ENCODE measurements at regions not wholly inside any gene's neighbourhood (a gene's known extent, or its start where the extent isn't known, plus 50 kb on each side); places are given as distances from the start of the nearest gene placed in this dataset.

- Histone ChIP-seq H2AFZ (ENCODE audit: low read length) (no peak overlapping the region), H3K27ac (ENCODE audit: low read depth, low read length) (no peak overlapping the region), H3K79me2 (ENCODE audit: insufficient read depth, low read length) (no peaks in the 10 kb centered on the region), H3K4me2 (ENCODE audit: insufficient read depth, low read length) (no peak overlapping the region), H4K20me1 (ENCODE audit: insufficient read depth, low read length) (no peaks in the 10 kb centered on the region), H3K36me3 (ENCODE audit: insufficient read depth, low read length) (no peaks in the 10 kb centered on the region), H3K27me3 (ENCODE audit: insufficient read depth, low read length) (no peaks in the 10 kb centered on the region), H3K9me3 (ENCODE audit: low read depth, low read length) (no peaks in the 10 kb centered on the region), H3K4me3 (ENCODE audit: insufficient read depth, low read length) (no peak overlapping the region), H3K4me1 (ENCODE audit: insufficient read depth, low read length) (no peaks in the 10 kb centered on the region)
- TF ChIP-seq, protein P1, sequence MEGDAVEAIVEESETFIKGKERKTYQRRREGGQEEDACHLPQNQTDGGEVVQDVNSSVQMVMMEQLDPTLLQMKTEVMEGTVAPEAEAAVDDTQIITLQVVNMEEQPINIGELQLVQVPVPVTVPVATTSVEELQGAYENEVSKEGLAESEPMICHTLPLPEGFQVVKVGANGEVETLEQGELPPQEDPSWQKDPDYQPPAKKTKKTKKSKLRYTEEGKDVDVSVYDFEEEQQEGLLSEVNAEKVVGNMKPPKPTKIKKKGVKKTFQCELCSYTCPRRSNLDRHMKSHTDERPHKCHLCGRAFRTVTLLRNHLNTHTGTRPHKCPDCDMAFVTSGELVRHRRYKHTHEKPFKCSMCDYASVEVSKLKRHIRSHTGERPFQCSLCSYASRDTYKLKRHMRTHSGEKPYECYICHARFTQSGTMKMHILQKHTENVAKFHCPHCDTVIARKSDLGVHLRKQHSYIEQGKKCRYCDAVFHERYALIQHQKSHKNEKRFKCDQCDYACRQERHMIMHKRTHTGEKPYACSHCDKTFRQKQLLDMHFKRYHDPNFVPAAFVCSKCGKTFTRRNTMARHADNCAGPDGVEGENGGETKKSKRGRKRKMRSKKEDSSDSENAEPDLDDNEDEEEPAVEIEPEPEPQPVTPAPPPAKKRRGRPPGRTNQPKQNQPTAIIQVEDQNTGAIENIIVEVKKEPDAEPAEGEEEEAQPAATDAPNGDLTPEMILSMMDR (IDR thresholded peaks at IDR 0.05; ENCODE audit: extremely low read depth, low read depth, low read length), result no peak
- DNase-seq (ENCODE audit: insufficient read length, low spot score, missing footprints), result no peak
Observed at GRCh38 chr4:141290771-141291170, 70.1 kb downstream of the ZNF330 start.

DNA sequence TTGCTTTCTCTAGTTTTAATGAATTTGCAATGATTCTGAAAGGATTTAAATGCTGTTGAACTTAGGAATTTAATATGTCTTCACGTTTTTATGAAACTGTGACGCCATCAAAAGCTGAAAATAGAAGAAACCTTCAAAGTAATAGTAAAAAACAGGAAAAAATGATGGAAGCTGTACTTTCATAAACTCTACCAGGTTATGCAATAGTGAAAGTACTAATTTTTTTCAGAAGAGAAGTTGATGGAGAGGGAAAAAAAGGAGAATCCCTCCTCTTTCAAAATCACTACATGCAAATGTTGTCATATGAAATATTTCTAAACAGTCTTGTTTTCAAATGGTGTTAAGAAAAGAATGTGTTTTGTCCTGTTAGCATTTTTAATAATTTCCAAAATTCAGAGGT, 73.6 kb downstream of the ZNF330 start:
- DNase-seq (ENCODE audit: insufficient read length, low spot score, missing footprints), result no peak
- H3K27me3 ChIP-seq (ENCODE audit: insufficient read depth, low read length), result no peaks in the 10 kb centered on the region
- H3K4me2 ChIP-seq (ENCODE audit: insufficient read depth, low read length), result no peak overlapping the region
- TF ChIP-seq, protein P1 (IDR thresholded peaks at IDR 0.05; ENCODE audit: extremely low read depth, low read depth, low read length), result no peak
- H3K79me2 ChIP-seq (ENCODE audit: insufficient read depth, low read length), result no peaks in the 10 kb centered on the region
- no peaks in the 10 kb centered on the region for H3K36me3 ChIP-seq (ENCODE audit: insufficient read depth, low read length)
- no peaks in the 10 kb centered on the region for H3K9me3 ChIP-seq (ENCODE audit: low read depth, low read length)
- no peak overlapping the region for H2AFZ ChIP-seq (ENCODE audit: low read length)
- no peak overlapping the region for H3K27ac ChIP-seq (ENCODE audit: low read depth, low read length)
- H3K4me3 ChIP-seq (ENCODE audit: insufficient read depth, low read length), result no peak overlapping the region
- H3K4me1 ChIP-seq (ENCODE audit: insufficient read depth, low read length), result no peaks in the 10 kb centered on the region
- no peaks in the 10 kb centered on the region for H4K20me1 ChIP-seq (ENCODE audit: insufficient read depth, low read length)

GRCh38 chr4:141301216-141301615, 80.5 kb downstream of the ZNF330 start:
- no peak overlapping the region for H2AFZ ChIP-seq (ENCODE audit: low read length)
- H3K4me3 ChIP-seq (ENCODE audit: insufficient read depth, low read length), result no peak overlapping the region
- H3K79me2 ChIP-seq (ENCODE audit: insufficient read depth, low read length), result no peaks in the 10 kb centered on the region
- H3K9me3 ChIP-seq (ENCODE audit: low read depth, low read length), result no peaks in the 10 kb centered on the region
- H3K36me3 ChIP-seq (ENCODE audit: insufficient read depth, low read length), result no peaks in the 10 kb centered on the region
- no peak overlapping the region for H3K27ac ChIP-seq (ENCODE audit: low read depth, low read length)
- H3K4me1 ChIP-seq (ENCODE audit: insufficient read depth, low read length), result no peaks in the 10 kb centered on the region
- no peak for DNase-seq (ENCODE audit: insufficient read length, low spot score, missing footprints)
- no peaks in the 10 kb centered on the region for H3K27me3 ChIP-seq (ENCODE audit: insufficient read depth, low read length)
- TF ChIP-seq, protein P1 (IDR thresholded peaks at IDR 0.05; ENCODE audit: extremely low read depth, low read depth, low read length), result no peak
- no peak overlapping the region for H3K4me2 ChIP-seq (ENCODE audit: insufficient read depth, low read length)
- H4K20me1 ChIP-seq (ENCODE audit: insufficient read depth, low read length), result no peaks in the 10 kb centered on the region

DNA sequence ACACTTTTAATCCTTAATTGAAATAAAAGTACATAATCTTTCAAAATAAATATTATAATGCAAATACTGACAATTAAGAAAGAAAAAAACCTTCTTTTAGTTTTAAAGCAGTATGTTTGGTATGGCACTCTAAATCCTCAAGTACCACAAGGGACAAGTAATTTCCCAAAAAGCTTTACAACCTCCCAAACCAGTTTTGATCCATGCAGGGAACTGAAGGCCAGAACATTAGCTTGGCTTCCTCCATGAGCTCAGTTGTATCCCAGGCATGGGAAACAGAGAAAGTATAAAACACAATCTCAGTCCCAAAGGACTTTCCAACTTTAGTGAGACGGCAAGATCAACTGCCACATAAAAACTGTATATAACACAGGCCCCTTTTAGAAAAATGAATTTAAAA, 82.2 kb downstream of the ZNF330 start:
- Histone ChIP-seq H3K4me3 (ENCODE audit: insufficient read depth, low read length) (no peak overlapping the region), H3K9me3 (ENCODE audit: low read depth, low read length) (no peaks in the 10 kb centered on the region), H3K27ac (ENCODE audit: low read depth, low read length) (no peak overlapping the region), H3K27me3 (ENCODE audit: insufficient read depth, low read length) (no peaks in the 10 kb centered on the region), H3K79me2 (ENCODE audit: insufficient read depth, low read length) (no peaks in the 10 kb centered on the region), H3K4me1 (ENCODE audit: insufficient read depth, low read length) (no peaks in the 10 kb centered on the region), H3K4me2 (ENCODE audit: insufficient read depth, low read length) (no peak overlapping the region), H2AFZ (ENCODE audit: low read length) (no peak overlapping the region), H3K36me3 (ENCODE audit: insufficient read depth, low read length) (no peaks in the 10 kb centered on the region), H4K20me1 (ENCODE audit: insufficient read depth, low read length) (no peaks in the 10 kb centered on the region)
- no peak for DNase-seq (ENCODE audit: insufficient read length, low spot score, missing footprints)
- TF ChIP-seq, protein P1 (IDR thresholded peaks at IDR 0.05; ENCODE audit: extremely low read depth, low read depth, low read length), result no peak
